GM18868 (cell line): ENCODE measurements at regions not wholly inside any gene's neighbourhood (a gene's known extent, or its start where the extent isn't known, plus 50 kb on each side); places are given as distances from the start of the nearest gene placed in this dataset.
"Not testable (repeated sequence)": the region's sequence is repeated elsewhere in the genome, so short reads cannot be mapped to it uniquely, and the experiment has no call there.

Experiments
- ATAC-seq: cut with Tn5 transposase; IDR thresholded peaks from one replicate; pipeline ENCODE4 v1.9.1; 2021; ENCODE audit warnings: mild to moderate bottlenecking, moderate library complexity; ENCODE audit not compliant: unreplicated experiment

DNA sequence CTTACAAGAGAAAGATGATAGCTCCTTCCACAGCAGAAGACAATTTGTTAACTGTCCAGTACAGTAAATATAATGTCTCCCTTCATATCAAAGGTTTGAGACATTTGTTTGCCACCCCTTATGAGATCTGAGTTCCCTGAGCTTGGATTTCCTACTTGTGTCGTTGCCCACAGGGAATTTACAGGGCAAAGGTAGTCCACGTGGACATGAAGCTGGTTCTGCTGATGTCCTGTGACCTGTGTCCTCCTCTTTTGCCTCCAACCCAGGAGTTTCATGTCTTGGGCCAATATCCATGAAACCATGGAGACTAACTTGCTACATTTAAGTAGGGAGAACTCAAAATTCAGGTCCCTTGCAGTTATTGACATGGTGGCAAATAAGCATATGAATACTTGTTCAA lies 172.2 kb upstream of the KCTD7 start:
- not testable (repeated sequence) for ATAC-seq

DNA sequence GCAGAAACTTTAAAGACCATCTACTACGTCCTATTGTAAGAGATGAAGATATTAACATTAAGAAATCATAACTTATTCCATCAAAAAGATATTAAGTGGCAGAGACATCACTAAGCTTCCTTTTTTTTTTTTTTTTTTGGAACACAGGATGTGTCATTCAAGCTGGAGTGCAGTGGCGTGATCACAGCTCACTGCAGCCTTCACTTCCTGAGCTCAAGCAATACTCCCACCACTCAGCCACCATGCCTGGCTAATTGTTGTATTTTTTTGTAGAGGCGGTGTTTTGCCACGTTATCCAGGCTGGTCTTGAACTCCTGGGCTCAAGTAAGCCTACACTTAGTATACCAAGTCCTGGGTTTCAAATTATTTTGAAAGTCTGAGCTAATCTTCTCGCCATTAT lies 169.7 kb upstream of the KCTD7 start:
- not testable (repeated sequence) for ATAC-seq

DNA sequence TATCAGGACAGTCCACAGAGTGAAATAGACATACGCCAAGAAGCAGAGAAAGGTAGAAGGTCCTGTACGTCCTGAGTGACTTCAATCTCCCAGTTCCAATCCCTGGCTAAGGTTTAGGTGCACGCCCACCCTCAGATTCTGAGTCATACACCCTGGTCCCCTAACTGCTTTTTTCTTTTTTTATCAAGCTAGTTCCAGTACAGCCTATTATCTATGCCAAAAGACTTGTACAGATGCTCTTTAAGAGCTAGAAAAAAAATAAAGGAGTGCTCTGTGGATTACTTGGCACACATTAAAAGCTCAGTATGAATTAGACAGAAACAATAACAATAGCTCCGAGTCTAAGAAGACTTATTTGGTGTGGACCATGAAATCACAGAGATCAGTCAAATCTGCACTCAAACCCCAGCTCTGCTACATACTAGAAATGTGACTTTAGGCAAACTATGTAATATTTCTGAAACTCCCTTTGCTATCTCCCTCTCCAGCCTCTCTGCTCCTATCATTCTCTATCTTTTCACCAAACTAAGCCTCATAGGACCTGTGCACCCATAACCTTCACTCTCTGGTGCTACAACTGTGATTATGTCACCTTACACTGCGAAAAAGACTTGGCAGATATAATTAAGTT lies 168.8 kb upstream of the KCTD7 start:
- not testable (repeated sequence) for ATAC-seq

DNA sequence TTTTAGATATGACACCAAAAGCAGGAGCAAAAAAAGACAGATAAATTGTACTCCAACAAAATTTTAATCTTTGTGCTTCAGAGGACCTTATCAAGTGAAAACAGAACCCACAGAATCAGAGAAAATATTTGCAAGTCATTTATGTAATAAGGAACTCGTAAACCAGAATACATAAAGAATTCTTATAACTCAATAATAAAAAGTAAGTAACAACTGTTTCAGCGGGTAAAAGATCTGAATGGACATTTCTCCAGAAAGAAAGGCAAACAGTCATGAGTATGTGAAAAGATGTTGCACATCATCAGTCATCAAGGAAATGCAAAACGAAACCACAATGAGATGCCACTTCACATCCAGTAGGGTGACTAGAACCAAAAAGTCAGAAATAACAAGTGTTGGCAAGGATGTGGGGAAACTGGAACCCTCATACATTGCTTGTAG lies 167.7 kb upstream of the KCTD7 start:
- no peak for ATAC-seq

DNA sequence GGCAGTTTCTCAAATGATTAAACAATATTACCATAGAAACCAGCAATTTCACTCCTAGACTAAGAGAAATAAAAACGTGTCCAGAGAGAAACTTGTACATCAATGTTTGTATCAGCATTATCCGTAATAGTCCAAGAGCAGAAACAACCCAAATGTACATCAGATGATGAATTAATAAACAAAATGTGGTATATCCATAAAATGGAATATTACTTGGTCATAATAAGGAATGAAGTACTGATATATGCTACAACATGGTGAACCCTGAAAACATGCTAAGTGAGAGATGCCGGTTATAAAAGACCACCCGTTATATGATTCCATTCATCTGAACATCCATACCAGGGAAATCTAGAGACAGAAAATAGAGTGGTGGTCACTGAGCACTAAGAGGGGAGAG lies 167.3 kb upstream of the KCTD7 start:
- not testable (repeated sequence) for ATAC-seq

DNA sequence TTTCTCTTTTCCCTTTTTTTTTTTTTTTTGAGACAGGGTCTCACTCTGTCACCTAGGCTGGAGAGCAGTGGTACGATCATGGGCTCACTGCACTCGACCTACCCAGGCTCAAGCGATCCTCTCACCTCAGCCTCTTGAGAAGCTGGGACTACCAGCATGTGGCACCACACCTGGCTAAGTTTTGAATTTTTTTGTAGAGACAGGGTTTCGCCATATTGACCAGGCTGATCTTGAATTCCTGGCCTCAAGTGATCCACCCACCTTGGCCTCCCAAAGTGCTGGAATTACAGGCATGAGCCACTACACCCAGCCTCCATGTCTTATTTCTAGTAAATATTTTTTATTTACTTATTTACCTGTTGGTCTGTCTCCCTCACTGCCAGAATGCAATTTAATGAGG lies 165.8 kb upstream of the KCTD7 start:
- not testable (repeated sequence) for ATAC-seq

DNA sequence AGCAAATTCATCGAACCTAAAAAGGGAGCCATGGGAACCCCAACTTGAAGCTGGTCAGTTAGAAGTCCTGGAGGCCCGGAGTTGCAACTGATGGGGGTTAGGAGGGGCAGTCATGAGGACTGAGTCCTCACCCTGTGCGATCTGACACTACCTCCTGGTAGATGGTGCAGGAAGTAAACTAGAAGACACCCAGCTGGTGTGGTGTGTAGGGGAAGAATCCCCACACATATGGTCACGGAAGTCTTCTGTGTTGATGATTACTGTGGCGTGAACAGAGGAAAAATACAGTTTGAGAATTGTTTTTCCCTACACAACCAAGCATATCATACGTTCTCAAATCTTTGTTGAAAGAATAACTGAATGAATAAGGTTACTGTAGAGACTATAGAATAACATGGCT lies 164.6 kb upstream of the KCTD7 start:
- no peak for ATAC-seq

DNA sequence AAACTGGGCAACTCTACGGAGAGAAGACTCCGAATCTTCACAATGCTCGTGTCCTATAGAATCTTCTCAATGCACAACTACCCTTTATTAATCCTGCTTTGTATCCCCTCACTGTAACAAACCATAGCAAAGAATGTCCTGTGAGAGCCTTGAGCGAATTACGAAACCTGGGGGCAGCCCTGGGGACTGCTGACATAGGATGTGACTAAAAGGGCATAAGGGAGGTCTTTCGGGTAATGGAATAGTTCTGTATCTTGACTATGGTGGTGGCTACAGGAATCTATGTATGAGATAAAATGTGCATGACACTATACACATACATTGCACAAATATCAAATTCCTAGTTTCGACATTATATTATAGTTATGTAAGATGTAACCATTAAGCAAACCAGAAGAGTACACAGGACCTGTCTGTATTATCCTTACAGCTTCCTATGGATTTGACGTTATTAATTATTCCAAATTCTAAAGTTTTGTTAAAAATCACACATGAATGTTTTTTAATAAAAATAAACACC lies 162.5 kb upstream of the KCTD7 start:
- ATAC-seq, result no peak

DNA sequence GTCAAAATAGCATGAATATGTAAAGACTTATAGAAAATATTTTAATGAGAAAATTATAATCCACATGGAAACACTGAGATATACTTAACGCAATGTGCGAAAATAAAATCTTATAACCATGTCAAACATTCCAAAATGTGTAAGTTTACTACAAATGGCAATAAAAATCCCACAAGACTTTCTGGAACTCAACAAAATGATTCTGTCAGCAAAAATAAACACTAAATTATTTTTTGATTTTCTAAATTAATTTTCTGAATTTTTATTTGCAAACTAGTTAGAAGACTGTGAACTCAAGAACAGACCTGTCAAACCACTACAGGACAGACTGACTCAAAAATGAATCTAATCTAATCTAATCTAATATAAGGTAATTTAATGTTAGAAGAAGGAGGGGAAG lies 160.8 kb upstream of the KCTD7 start:
- ATAC-seq, result no peak

DNA sequence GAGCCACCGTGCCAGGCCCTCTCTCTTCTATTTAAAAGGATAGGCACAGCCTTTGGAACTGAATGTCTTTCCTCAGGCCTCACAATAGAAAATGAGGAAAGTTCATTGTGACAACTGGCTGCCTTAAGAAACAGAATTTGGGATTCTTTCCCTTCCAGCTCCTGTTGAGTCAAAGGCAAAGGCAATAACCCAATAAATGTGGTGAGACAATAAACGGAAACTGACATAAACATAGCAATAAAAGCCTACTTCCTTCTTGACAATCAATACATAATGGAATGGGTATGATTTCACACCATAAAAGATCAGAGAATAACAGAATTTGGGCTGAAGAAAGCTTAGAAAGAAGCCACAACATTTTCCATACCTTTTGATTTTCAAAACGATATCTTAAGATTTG lies 155.6 kb upstream of the KCTD7 start:
- not testable (repeated sequence) for ATAC-seq

DNA sequence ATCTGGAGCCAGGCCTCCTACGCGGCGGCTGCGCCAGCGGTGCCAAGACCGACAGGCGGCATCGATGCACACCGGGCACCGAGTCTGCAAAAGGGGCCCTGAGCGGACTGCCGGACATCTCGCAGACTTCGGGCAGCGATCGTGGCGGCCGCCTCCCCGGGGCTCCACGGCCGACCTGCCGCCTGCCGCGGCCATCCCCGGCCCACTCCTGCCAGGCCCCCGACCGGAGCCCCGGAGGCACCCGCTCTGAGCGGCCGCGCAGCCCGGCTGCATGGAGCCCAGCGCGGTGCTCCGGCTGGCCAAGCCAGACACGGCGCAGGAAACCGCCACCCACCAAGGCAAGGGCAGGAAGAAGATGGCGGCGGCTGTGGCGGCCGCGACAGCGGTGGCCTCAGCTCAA lies 154.2 kb upstream of the KCTD7 start:
- no peak for ATAC-seq

DNA sequence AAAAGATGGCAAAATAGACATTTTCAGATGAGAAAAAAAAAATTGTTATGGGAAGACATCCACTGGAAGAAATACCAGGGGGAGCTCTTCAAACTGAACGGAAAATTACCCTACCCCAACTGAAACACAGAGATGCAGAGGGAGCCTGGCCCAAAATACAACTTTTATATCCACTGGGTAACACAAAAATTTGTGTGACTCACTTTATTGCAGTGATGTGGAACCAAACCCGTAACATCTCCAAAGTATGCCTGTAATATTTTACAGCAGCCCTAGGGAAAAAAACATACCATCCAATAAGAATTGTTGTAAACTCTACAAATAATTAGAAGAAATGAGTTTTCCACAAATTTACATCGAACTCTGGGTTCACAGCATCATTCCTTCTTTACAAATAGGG lies 152.6 kb upstream of the KCTD7 start:
- not testable (repeated sequence) for ATAC-seq

DNA sequence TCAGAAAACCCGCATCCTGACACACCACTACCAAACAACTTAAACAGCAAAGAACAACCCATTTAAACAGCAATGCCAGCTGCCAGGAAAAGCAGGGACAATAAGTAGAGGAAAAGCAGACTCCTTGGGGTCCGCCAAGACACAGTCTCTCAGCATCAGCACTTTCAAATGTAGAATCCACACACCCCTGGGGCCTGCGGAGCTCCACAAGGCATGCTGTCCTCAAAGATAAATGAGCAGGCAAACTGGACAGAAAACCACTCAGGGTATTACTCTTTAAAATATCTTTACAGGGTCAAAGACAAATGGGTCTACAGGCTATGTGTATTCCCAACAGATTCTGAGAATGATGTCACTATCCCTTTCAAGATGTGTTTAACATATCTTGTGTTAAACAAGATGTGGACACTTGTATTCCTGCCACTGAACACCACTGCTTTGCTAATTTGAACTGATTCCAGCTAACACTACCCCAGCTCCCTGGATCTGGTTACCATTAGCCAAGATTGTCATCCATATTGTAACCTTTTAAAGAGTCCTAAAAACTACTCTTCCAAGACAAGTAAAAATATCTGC lies 150.8 kb upstream of the KCTD7 start:
- ATAC-seq, result not testable (repeated sequence)

DNA sequence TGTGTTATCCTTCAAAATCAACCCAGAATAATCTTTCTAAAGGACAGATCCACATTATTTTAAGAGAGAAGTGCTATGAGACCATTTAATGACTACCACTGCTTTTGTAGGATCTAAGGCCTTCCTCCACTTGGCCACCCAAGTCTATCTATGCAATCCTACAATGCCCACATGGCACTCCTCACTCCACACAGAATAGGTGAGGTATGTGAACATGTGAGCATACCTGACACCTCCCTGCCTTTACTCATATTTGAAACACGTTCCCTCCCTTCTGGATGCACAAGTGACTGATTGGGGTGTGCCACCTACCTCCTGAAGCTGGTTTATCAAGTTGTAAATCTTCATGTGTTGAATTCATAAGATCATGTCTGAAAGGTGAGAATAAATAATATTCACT lies 147.5 kb upstream of the KCTD7 start:
- not testable (repeated sequence) for ATAC-seq

DNA sequence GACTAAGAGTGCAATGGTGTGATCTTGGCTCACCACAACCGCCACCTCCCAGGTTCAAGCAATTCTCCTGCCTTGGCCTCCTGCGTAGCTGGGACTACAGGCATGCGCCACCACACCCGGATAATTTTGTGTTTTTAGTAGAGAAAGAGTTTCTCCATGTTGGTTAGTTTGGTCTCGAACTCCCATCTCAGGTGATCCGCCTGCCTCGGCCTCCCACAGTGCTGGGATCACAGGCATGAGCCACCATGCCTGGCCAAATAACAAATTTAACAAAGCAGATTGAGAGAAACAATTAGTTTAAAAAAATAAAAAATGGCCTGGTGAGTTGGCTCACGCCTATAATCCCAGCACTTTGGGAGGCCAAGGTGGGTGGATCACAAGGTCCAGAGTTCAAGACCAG lies 139.6 kb upstream of the KCTD7 start:
- ATAC-seq, result not testable (repeated sequence)

DNA sequence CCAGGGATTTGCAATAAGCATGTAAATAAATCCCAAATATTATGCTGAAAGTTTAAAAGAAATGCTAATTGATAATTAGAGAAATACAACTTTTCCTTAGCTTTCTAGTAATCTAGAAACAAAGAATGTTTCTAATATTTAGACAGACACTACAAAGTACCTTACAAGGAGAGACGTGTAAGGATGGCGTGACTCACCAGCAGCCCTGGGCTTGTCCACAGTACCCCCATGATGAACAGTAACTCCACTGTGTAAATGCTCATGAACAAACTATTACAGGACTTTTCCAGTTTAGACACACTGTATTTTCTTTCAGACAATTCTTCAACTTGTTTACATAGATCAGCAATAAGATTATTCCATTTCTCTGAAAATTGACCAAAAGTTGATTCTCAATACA lies 138.9 kb upstream of the KCTD7 start:
- not testable (repeated sequence) for ATAC-seq

DNA sequence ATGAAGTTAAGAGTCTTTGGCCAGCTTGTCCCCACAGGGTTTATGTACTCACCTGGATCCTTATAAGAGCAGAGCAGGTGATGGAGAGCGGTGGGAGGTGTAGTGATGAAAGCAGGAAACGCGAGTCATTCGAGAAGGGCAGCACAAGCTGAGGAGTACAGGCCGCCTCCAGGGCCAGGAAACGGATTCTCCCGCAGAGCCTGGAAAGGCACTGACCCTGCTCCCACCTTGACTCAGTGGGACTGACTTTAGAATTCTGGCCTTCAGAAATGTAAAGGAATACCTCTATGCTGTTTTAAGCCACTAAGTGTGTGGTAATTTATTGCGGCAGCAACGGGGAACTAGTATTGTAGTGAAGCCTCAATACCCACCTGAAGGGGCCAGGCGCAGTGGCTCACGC lies 137.7 kb upstream of the KCTD7 start:
- not testable (repeated sequence) for ATAC-seq

DNA sequence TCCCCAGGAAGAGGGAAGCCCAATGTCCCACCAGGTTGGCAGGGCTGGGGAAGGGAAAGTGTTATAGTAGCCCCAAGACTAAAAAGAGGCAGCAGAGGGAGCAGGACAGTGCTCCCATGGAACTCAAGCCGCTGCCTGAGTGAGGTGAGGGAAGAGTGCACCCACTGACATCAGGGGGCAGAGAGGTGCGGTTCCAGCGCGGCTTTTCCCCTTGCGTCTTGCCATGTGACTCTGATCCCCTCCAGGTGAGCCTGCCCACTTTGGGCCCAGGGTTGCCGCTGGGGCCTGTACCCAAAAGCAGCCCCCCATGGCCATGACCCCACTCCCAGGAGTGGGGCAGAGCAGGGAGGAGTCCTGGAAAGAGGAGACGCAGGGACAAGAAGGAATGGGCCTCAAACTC lies 136.3 kb upstream of the KCTD7 start:
- not testable (repeated sequence) for ATAC-seq

DNA sequence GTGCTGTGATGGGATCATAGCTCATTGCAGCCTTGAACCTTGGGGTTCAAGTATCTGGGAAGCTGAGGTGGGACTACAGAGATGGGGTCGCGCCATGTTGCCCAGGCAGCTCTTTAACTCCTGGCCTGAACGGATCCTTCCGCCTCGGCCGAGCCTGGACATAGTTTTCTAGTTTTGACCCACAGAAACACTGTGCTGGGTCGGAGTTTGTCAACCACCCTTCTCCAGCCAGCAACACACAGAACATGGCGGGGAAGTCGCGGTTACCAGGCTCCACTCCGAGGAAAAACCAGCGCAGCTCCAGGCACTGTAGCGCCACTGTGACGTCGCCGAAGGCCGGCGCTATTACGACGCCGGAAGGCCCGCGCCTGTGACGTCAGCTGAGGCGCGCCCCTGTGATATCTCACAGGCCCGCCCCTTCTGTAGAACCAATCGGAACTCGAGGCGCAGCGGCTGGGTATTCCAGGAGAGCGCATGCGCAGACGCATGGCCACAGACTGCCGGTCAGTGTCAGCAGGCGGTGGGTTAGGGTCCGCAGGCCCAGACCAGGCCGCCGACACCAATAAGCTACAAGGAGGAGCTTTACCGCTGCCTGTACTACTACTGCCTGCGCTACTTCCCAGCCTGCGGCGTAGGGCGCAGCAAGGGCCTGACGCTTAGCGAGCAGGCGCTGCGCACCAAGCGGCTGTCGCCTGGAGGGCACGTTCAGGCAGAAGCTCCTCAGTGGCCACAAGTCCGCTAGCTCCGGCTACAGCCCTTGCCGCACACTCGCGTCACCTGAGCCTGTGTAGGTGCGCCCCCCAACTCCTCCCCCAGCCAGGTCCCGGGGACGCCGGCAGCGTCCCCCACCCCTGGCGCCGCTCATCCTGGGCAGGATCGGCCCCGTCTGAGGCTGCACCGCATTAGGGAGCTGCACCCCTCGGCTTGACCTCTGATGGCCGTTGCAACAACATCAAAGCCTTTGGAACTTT lies 135.2 kb upstream of the KCTD7 start:
- peak; percentile 99 for ATAC-seq

DNA sequence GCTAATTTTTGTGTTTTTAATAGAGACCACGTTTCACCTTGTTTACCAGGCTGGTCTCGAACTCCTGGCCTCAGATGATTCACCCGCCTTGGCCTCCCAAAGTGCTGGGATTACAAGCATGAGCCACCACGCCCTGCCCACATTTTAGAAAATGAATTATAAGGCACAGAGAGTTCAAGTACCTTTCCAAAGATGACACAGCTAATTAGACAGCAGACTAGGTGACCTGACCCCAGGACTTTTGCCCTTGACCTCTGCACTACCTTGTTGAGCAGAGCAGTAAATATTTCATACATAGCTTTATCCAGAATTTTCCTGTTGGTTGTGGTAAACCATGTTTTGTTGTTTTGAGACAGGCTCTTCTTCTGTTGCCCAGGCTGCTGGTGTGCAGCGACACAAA lies 131.3 kb upstream of the KCTD7 start:
- ATAC-seq, result no peak

DNA sequence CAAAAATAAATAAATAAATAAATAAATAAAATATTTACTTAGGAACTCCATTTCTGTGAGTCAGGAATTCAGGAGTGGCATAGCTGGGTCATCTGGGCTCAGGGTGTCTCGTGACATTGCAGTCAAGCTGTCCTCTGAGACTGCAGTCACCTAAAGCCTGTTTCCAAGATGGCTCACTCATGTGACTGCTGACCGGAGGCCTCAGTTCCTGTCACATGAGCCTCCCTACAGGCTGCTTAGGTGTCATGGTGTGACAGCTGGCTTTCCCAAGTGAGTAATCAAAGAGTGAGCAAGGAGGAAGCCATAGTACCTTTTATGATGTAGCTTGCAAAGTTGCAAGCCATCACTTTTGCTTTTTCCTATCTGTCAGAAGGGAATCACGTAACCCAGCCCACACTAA lies 128.6 kb upstream of the KCTD7 start:
- ATAC-seq, result no peak
